Thoracic aorta (tissue), 2 donors: ENCODE measurements at regions not wholly inside any gene's neighbourhood (a gene's known extent, or its start where the extent isn't known, plus 50 kb on each side); places are given as distances from the start of the nearest gene placed in this dataset.

Experiments
- ATAC-seq: fragments of 150-250 bp; one replicate; pipeline ENCODE4 v1.8.0; 2017; ENCODE audit warnings: low read depth; ENCODE audit not compliant: insufficient number of reproducible peaks, low FRiP score
- DNase-seq: peaks from one replicate; pipeline ENCODE4 v3.0.0-alpha.2; 2020; ENCODE audit warnings: low spot score
- H3K27ac ChIP-seq, 2 donors: fragments of 200-600 bp; sonication (generic); 1 replicate in 1 of 2; 2 replicates in 1 of 2; pipeline ENCODE4 v1.5.1; 2016; ENCODE audit warnings: mild to moderate bottlenecking in 2 of 2, moderate library complexity in 2 of 2
- H3K27me3 ChIP-seq: fragments of 200-600 bp; sonication (generic); replicated peaks from 2 replicates; pipeline ENCODE4 v1.6.0; 2016; ENCODE audit warnings: mild to moderate bottlenecking; ENCODE audit not compliant: insufficient read depth
- H3K36me3 ChIP-seq: fragments of 200-600 bp; sonication (generic); one replicate; pipeline ENCODE4 v1.5.1; 2016
- H3K4me1 ChIP-seq, 2 donors: fragments of 200-600 bp; sonication (generic); 1 replicate in 1 of 2; 2 replicates in 1 of 2; pipeline versions ENCODE4 v1.5.1 to v1.6.0; 2016; ENCODE audit warnings: low read depth in 2 of 2, mild to moderate bottlenecking in 1 of 2; ENCODE audit not compliant: control insufficient read depth in 1 of 2
- H3K4me3 ChIP-seq: fragments of 200-600 bp; sonication (generic); 2 replicates; pipeline ENCODE4 v1.5.1; 2016; ENCODE audit warnings: mild to moderate bottlenecking
- H3K9me3 ChIP-seq: fragments of 200-600 bp; sonication (generic); 2 replicates; pipeline ENCODE4 v1.5.1; 2016
- CTCF ChIP-seq: fragments of 200-600 bp; sonication (generic); IDR thresholded peaks from one replicate; pipeline ENCODE4 v1.5.1; 2019; ENCODE audit warnings: antibody characterized with exemption

GRCh38 chr20:21874127-21874526 lies 168.7 kb downstream of the PAX1 start:
- no peak for TF ChIP-seq CTCF
- Histone ChIP-seq H3K4me3 (no peak overlapping the region), H3K9me3 (no peaks in the 10 kb centered on the region), H3K27me3 (no peaks in the 10 kb centered on the region), H3K36me3 (no peaks in the 10 kb centered on the region), H3K4me1 (no peaks in the 10 kb centered on the region), H3K27ac (no peak overlapping the region)
- no peak for ATAC-seq
- no peak for DNase-seq

GRCh38 chr20:21873291-21873690 lies 167.8 kb downstream of the PAX1 start:
- DNase-seq (no peak), ATAC-seq (no peak)
- Histone ChIP-seq H3K36me3 (no peaks in the 10 kb centered on the region), H3K27me3 (no peaks in the 10 kb centered on the region), H3K9me3 (no peaks in the 10 kb centered on the region), H3K4me1 (no peaks in the 10 kb centered on the region), H3K27ac (no peak overlapping the region), H3K4me3 (no peak overlapping the region)
- no peak for TF ChIP-seq CTCF

GRCh38 chr20:21867811-21868210 lies 162.3 kb downstream of the PAX1 start:
- H3K4me3 ChIP-seq = no peak overlapping the region
- no peaks in the 10 kb centered on the region for H3K27me3 ChIP-seq
- no peaks in the 10 kb centered on the region for H3K36me3 ChIP-seq
- no peaks in the 10 kb centered on the region for H3K4me1 ChIP-seq
- H3K27ac ChIP-seq = no peak overlapping the region
- no peak for ATAC-seq
- TF ChIP-seq CTCF = no peak
- DNase-seq = no peak
- no peaks in the 10 kb centered on the region for H3K9me3 ChIP-seq

GRCh38 chr20:21867353-21867752 lies 161.9 kb downstream of the PAX1 start:
- Histone ChIP-seq H3K36me3 (no peaks in the 10 kb centered on the region), H3K4me3 (no peak overlapping the region), H3K4me1 (no peaks in the 10 kb centered on the region), H3K27ac (no peak overlapping the region), H3K27me3 (no peaks in the 10 kb centered on the region), H3K9me3 (no peaks in the 10 kb centered on the region)
- ATAC-seq (no peak), DNase-seq (no peak)
- no peak for TF ChIP-seq CTCF

GRCh38 chr20:21862956-21863355 lies 157.5 kb downstream of the PAX1 start:
- ATAC-seq = no peak

More at GRCh38 chr20:21862956-21863355, 157.5 kb downstream of the PAX1 start:
- no peaks in the 10 kb centered on the region for H3K9me3 ChIP-seq
- H3K27me3 ChIP-seq = no peaks in the 10 kb centered on the region
- no peaks in the 10 kb centered on the region for H3K36me3 ChIP-seq
- no peak for DNase-seq
- no peak overlapping the region for H3K27ac ChIP-seq
- TF ChIP-seq CTCF = no peak
- no peak overlapping the region for H3K4me3 ChIP-seq
- no peaks in the 10 kb centered on the region for H3K4me1 ChIP-seq
